Iris pigment epithelial cell (primary cell): ENCODE measurements at regions not wholly inside any gene's neighbourhood (a gene's known extent, or its start where the extent isn't known, plus 50 kb on each side); places are given as distances from the start of the nearest gene placed in this dataset.

Experiments
- DNase-seq: peaks from one replicate; pipeline ENCODE4 v3.0.0-alpha.2; 2011; ENCODE audit warnings: low read depth

DNA sequence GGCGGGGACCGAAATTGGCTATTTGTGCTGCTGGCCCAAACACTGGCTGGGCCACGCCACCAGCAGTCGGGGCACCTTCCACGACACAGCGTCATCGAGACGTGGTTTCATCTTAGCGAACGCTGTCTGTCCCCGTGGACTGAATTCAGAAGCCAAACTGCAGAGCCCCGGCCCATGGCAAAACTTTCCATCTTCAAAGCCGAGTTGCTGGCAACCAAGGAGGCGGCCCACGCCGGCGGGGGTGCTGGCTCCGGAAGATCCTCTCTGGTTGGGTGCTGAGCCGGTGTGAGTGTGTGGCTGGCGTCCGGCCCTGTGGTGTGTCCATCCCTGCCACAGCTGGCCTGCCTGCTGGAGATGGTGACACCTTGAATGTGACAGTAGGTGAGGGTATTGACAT is 96.6 kb upstream of the ADRA2C start:
- DNase-seq = no peak

DNA sequence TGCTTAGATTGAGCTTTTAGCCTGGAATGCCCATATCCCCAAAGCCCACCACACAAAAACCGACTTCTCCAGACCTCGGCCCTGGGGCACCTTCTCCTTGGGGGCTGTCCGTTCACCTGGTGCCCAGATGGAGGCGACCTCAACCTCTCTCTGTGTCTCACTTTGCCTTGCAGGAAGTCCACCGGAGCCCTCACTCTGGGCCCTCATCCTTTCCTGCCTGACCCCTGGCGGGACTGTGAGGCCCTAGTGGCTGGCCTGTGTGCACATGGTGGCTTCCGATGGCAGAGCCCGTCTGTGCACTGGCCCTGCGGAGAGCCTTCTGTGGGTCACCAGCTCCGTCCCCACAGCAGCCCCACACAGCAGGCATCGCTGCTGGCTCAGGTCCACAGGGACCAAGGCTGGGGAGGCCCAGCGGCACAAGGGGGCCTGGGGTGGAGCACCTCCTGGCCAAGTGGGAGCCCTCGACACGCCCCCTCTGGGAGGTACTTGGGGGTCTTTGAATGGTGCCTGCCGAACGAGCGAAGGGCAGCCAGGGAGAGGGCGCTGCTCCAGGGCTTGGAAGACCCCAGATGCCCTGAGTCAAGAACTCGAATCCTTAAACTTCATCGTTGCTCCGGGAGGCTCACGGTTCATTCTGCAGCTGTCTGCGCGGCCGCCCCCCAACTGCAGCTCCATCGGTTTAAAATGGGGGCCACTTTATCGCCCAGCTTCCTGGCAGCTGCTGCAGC is 97.2 kb upstream of the ADRA2C start:
- no peak for DNase-seq

DNA sequence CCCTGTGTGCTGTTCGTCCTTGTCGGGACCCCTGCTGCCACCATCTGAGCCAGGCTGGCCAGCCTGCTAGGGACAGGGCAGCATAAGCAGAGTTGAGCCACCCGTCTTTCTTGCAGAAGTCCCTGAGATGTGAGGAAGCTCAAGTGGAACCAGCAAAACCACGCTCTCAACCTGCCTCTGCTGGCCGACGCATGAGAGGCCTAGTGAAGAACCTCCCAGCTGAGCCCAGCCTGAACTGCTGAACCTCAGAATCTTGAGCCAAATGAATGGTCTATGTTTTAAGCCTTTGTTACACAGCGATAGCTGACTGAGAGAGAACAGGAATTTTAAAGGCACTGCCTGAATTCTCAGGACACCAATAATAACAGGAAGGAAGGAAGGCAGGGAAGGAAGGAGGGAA is 98.9 kb upstream of the ADRA2C start:
- no peak for DNase-seq

DNA sequence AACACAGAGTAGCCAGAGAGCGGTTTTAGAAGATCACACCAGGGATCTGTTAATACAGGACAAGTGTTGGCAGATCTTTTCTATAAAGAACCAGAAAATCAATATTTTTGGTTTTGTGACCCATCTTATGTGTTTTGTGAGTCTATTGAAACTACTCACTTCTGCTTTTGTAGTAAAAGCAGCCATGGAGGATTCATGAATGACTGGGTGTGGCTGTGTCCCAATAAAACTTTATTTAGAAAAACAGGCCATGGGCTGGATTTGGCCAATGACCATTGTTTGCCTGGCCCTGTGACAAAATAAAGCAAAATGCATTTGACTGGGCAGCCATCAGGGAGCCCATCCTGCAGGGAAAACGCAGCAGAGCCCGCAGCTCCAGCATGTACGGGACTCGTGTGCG is 99.9 kb upstream of the ADRA2C start:
- DNase-seq = no peak

DNA sequence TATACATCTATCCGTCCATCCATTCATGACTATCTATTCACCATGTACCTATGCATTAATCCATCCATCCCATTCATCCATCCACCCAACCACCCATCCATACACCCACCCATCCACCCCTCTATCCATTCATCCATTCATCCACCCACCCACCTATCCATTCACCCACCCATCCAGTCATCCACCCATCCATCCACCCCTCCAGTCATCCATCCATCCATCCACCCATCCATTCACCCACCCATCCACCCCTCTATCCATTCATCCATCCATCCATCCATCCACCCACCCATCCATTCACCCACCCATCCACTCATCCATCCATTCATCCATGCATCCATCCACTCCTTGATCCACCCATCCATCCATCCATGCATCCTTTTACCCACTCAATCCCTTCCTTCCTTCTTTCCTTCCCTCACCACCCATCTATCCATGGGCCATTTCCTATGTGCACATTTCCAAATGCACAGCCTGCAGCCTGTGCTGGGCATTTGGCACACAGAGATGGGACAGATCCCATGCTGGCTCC is 100.8 kb upstream of the ADRA2C start:
- DNase-seq = no peak

DNA sequence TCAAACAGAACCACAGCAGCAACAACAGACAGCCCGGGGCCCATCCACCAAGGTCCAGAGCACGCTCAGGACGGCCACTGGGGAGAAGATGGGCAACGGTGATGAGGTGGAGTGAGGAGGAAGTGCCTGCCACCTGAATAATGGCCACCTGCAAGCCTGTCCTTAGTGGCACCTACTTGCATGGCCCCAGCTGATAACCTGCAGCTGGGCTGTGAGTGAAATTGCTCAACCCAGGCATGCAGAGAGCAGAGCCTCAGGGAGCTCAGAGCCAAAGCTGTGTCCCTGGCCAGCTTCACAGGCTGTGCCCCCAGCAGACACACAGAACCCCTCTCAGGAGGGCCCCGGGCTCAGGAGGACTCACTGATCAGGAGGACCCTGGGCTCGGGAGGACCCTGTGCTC is 102.4 kb upstream of the ADRA2C start:
- no peak for DNase-seq

DNA sequence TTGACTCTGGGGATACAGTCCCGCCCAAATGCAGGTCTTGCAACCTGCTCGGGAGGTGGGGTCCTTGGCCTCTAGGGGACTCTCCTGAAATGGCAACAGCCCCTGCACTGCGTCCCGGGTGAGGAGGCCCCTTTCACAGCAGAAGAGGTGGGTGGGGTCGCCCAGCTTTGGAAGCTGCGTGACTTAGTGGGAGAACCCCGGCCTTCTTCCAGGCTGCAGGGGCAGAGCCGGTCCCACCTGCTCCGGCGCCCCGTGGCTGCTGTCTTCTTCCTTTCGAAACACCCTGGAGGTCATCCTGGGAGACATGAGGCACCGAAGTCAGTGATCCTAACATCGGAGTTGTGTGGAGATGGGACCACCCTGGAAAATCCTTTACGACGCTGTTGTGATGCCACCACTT is 103.7 kb upstream of the ADRA2C start:
- no peak for DNase-seq

DNA sequence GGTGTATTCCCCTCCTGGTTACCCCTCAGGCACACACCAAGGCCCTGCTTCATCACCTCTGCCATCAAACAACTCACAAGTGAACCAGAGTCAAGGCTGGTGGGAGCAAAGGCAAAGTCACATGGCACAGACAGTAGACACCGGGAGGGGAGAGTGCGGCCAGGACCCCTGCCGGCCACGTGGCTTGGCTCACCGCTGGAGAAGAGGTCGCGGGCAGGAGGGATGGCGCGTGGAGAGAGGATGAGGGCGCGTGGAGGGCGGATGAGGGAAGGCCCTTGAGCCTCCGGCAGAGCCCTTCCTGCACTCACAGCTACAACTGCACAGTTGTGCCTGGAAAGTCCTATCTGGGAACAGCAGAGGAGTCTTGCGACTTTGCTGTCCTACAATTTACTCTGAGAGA is 104.2 kb upstream of the ADRA2C start:
- no peak for DNase-seq

DNA sequence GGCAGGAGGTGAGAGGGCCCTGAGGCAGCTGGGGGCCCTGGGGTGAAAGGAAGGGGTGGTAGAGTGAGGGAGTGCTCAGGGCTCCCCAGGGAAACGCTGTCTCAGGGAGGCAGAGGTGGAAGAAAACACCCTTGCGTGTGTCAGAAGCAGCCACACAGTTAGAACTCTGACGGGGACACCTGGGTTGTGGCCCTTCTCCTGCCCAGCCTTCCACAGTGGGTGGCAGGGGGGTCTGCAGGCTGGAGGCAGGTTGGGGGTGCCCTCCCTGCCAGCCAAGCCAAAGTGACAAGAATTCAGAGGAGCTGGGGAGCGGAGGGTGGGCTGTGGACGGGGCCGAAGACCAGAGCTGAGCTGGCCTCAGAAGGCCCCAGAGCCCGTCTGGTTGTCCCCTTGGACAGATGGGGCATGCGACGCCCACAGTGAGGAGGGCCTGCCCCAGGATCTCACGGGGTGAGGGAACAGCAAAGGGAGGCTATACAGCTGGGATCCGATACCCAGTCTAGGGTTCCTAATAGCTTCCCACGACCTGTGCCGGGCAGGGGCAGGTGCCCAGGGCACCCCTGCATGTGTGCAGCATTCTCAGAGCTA is 105.2 kb upstream of the ADRA2C start:
- DNase-seq = no peak

DNA sequence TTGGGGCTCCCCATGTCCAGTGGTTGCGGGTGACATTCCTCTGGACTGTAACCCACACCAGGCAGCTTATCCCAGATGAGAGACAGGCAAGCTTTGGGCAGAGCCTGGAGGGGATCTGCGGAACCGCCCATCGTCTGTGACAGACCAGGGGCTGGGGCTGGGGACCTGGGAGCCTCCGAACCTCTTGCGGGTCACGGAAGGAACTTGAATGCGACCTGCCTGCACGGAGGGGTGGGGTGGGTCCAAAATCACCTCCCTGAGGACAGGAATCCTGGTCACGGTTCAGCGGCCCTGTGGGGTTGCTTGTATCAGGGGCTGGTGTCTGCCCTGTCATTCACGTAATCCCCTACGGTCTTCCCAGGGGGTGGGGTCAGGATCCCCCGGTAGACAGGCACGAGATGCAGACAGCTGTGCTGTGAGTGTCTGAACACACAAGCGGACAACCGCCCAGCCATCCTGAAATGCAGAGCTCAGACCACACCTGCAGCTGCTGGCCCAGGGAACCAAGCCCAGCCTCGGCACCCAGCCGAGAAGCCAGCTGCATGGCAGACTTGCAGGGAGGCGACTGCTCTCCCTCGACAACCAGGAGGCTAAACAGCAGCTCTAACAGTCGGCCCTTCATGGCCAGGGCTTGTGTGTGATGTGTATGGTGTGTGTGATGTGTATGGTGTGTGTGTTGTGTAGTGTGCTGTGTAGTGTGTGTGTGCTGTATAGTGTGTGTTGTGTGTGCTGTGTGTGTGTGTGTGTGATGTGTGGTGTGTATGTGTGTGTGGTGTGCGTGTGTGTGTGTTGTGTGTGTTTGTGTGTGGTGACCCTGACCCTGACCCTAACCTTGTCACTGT is 105.9 kb upstream of the ADRA2C start:
- no peak for DNase-seq

DNA sequence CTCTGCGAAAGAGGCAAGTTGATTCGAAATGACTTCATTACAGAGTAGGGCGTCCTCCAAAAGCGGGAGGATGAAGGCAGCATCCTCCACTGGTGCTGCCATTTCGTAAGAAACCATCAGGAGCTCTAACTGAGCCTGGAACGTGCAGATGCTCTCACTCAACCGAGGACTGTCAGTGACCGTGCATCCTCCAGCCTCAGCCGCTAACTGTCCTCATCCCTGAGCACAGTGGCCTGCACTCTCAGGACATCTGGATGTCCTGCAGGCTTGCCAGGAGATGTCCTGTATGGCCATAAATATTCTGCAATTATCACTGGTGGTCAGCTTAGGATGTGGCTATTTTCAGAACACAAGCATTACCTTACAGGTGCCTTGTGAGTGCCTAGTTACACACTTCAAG is 107.1 kb upstream of the ADRA2C start:
- no peak for DNase-seq

DNA sequence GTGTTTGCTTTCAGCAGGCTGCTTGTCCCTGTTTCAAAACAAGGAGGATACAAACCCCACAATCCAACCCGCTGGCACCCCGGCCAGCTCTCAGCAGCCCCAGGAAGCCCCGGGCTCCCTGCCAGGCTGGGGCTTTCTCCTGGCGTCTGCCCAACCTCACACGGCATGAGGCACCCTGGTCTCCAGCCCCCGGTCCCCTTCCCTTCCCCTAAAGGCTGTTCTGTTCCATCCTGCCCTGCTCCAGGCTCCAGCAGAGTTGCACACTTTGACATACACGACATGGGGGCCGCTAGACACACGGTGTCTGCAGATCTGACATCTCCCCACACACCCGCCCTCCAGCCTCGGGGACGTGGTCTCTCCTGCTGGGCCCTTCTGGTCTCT is 107.7 kb upstream of the ADRA2C start:
- DNase-seq = no peak

DNA sequence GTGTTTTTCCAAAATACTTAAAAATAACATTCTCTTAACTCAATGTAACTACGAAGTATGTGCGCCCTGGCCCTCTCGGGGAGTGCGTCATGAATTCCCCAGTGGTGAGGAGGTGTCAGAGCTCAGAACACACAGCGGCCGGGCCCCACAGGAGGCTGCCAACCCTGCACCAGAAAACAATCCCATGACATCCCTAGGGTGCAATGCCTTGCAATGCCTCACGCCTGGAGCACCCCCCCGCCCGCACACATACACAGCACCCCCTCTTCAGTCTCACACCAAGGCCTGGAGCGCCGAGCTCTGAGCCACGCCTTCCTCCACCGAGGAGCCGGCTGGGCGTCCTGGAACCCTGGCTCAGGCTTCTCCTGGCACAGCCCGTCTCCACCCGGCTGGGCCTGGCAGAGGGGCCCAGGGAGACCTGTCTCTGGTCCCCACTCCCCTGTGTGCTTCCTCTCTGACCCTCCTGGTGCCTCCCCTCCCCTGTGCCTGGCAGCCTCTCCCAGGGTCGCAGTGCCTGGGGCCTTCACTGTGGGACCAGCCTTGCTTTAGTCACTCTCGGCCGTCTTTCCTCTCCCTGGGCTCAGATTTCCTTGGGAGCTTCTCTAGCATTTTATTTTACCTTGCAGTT is 108.2 kb upstream of the ADRA2C start:
- DNase-seq = peak; percentile 88

DNA sequence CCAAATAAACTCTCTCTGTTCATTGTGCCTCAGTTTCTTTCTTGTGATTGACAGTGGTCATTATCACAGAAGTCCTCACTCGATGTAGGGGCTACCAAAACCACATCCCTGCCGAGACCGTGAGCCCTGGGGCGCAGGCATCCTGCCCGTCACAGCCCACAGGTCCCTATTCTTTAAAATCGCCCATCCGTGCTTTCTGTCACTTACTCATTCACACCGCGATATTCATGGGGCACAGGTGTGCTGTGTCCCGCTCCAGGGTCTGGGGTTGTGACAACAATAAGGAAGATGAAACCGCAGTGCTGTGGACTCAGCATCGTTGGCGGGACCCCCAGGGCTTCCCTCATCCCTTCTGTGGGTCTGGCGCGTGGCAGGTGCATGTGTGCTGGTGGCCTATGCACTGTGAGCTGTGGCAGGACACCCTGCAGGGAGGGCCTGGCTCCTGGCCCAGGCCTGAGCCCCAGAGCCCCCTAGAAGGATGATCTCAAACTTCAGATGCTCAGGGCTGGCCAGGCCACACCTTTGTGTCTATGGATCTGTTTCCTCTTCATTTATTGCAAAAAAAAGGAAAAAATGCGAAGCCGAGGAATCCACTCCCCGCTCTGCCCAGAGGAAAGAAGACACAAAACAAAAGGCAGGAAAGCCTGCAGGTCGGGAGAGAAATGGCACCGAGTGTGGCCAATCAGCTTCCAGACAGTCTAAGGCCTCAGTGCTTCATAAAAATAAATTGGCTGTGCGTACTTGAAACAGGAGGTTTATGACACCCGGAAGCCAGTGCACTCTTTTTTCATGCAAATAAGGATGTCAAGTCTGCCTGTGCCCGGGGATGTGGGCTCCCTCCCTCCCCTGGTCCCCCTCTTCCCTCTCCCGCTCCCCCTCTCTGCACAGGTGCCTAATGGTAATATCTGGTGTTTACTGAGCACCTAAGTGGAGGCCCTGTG is 109.5 kb upstream of the ADRA2C start:
- DNase-seq = no peak

DNA sequence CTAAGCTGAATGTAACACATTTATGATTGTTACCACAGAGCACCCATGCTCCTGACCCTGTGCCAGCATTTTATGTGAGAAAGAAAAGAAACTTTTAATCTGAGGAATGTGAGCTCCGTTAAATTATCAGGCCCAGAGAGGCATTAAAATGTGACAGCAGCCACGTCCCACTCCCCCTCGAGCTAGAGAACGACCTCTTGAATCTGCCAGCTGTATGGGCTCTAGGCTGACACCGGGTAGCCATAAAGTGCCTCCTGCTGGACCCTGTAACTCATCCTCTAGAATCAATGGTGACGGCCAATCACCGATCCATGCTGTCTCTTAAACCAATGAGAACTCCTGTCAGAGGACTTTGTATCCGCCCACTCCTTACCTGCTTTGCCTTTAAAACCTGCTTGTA is 110.2 kb upstream of the ADRA2C start:
- DNase-seq = no peak

DNA sequence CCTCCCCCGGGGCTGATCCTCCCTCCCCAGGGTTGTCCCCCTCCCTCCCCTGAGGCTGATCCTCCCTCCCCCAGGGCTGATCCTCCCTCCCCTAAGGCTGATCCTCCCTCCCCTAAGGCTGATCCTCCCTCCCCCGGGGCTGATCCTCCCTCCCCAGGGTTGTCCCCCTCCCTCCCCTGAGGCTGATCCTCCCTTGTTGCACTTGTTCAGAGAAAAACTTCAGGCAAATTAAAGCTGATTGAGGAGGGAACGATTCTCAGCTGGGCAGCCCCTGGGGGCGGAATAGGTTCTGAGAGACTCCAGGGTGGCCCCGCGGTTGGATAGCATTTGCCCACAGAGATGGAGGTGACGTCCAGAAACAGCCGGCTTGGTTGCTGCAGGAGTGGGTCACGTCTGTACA is 110.7 kb upstream of the ADRA2C start:
- DNase-seq = no peak

DNA sequence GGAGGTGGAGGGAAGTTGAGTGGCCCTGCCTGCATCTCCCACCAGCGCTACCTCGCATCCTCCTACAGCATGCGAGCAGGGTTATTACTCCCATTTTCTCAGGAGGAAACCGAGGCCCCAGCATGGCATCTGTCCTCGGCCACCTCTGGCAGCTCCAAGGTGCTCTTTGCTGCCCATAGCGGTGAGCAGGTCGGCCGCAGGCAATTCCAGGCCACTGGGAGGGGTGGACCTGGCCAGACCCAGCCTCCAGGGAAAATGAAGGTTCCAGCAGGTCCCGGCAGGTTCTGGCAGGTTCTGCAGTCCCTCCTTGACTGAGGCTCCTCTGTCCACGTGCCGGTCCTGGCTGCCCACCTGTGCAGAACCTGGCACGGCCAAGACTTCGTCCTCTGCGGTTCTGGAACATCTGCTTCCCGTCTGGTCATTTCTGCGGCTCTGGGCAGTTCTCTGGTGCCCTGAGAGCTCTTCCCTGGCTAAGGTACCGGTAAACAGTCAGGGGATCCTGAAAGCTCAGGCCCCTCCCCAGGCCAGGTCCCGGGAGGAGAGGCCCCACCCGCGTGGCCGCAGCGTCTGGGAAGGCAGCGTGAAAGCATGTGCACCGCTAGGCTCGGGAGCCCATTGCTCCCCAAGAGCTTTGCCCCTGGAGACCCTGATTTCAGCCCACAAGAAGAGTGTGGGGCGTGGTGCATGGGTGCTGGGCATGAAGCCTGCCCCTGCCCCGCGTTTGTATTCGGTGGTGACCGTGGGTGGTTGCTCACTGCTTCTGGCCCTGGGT is 112.0 kb upstream of the ADRA2C start:
- no peak for DNase-seq

DNA sequence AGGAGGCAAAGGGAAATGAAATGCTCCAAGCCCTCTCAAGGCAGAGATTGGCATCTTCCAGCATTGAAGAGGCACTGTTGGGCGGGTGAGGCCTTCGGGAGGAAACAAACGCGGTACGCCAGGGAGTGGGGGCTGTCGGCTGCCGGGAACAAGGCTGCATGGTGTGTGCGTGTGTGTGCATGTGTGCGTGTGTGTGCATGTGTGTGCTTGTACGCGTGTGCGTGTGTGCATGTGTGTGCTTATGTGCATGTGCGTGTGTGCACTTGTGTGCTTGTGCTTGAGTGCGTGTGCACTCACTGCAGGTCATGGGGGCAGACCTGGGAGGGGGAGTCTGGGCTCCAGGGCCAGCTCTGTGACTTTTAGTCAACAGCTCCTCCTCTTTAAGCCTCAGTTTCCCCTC is 113.6 kb upstream of the ADRA2C start:
- no peak for DNase-seq

DNA sequence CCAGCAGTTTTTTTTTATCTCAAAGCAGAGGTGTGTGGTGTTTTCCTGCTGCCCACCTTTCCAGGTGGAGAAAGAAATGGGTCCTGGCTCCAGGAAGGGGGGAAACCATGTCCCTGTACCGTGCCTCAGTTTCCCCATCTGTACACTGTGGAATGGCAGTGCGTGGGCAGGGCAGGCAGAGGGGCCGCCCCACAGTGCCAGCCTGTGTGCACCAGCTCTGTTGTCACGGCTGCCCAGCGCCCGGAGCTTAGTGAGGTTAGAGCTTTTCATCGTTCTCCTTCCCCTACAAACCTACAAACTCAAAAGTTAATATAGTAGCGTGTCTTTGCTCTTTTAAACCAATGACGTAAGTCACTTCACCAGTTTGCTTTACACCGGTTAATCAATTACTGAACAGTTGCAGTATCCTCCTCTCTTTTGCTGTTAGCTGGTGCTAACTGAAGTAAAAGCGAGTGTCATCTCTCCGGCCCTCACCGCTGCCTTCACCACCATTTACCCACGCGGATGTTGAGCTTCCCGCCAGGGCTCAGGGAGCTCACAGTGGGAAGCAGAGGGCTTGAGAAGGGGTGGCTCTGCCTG is 114.8 kb upstream of the ADRA2C start:
- DNase-seq = no peak

DNA sequence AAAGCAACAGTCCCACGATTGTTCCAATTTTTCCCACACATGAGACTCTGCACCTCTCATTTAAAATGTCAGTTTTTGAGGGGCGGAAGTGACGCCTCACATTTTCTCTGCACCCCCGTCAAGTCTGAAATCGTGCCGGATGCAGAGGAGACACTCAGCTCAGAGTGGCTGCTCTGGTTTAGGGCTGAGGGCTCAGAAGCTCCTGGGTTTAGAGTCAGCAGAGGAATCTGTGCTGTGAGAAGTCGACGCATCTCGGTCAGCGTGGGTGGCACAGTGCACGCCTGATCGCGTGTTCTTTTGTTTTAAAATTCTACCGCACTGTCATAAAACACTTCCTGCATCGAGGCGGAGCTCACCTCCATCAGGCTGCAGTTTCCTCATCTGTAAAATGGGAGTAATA is 116.7 kb upstream of the ADRA2C start:
- no peak for DNase-seq
